Keratinocyte (primary cell): ENCODE measurements at regions not wholly inside any gene's neighbourhood (a gene's known extent, or its start where the extent isn't known, plus 50 kb on each side); places are given as distances from the start of the nearest gene placed in this dataset.

Source experiments
- DNase-seq: peaks from one replicate; pipeline ENCODE4 v3.0.0-alpha.2; 2011; ENCODE audit warnings: low read depth, missing footprints, low spot score
- FAIRE-seq: peaks from 2 replicates; lab custom pipeline; 2011; peaks lifted over from hg19 to GRCh38; lab: Jason Lieb, UNC
- H2AFZ ChIP-seq: 2 replicates; pipeline ENCODE4 v1.6.0; 2012; ENCODE audit warnings: low read length, control low read depth, inconsistent platforms; ENCODE audit not compliant: control insufficient read depth
- H3K27ac ChIP-seq: 2 replicates; pipeline ENCODE4 v1.5.1; 2011; ENCODE audit warnings: low read length; ENCODE audit not compliant: control insufficient read depth, insufficient read depth
- H3K27me3 ChIP-seq: 3 replicates; pipeline ENCODE4 v1.6.0; 2011; ENCODE audit warnings: low read length; ENCODE audit not compliant: control insufficient read depth, insufficient read depth; ENCODE audit errors: extremely low read depth
- H3K36me3 ChIP-seq, 2 experiments: 2 replicates in 1 of 2; 3 replicates in 1 of 2; pipeline ENCODE4 v1.5.1; 2011; ENCODE audit warnings: low read length in 2 of 2, mild to moderate bottlenecking in 1 of 2; ENCODE audit not compliant: control insufficient read depth in 2 of 2, insufficient read depth in 2 of 2; ENCODE audit errors: extremely low read depth in 1 of 2
- H3K4me1 ChIP-seq: 3 replicates; pipeline ENCODE4 v1.5.1; 2011; ENCODE audit warnings: low read length; ENCODE audit not compliant: control insufficient read depth, insufficient read depth; ENCODE audit errors: extremely low read depth
- H3K4me2 ChIP-seq: 3 replicates; pipeline ENCODE4 v1.6.0; 2011; ENCODE audit warnings: low read depth, low read length; ENCODE audit not compliant: control insufficient read depth, insufficient read depth; ENCODE audit errors: extremely low read depth
- H3K4me3 ChIP-seq, 3 experiments: fragments of 200-600 bp in 1 of 3; sonication (generic) in 1 of 3; 2 replicates in 2 of 3; 3 replicates in 1 of 3; pipeline ENCODE4 v1.5.1; 2011 to 2016; ENCODE audit warnings: low read length in 3 of 3, mild to moderate bottlenecking in 3 of 3, control low read depth in 2 of 3, inconsistent platforms in 1 of 3, low read depth in 1 of 3, mixed read lengths in 1 of 3, mixed run types in 1 of 3, moderate library complexity in 1 of 3; ENCODE audit not compliant: control insufficient read depth in 2 of 3, insufficient read depth in 2 of 3; ENCODE audit errors: extremely low read depth in 1 of 3
- H3K79me2 ChIP-seq: 2 replicates; pipeline ENCODE4 v1.6.0; 2012; ENCODE audit warnings: low read length; ENCODE audit not compliant: control insufficient read depth, insufficient read depth
- H3K9ac ChIP-seq: 3 replicates; pipeline ENCODE4 v1.6.0; 2011; ENCODE audit warnings: low read length; ENCODE audit not compliant: control insufficient read depth, insufficient read depth; ENCODE audit errors: extremely low read depth
- H3K9me1 ChIP-seq: 3 replicates; pipeline ENCODE4 v1.6.0; 2011; ENCODE audit warnings: low read length; ENCODE audit not compliant: control insufficient read depth, insufficient read depth; ENCODE audit errors: extremely low read depth
- H3K9me3 ChIP-seq: 2 replicates; pipeline ENCODE4 v1.5.1; 2012; ENCODE audit warnings: low read depth, low read length; ENCODE audit not compliant: control insufficient read depth
- H4K20me1 ChIP-seq: 3 replicates; pipeline ENCODE4 v1.6.0; 2011; ENCODE audit warnings: low read length; ENCODE audit not compliant: control insufficient read depth, insufficient read depth; ENCODE audit errors: extremely low read depth
- EZH2 ChIP-seq: IDR thresholded peaks from one replicate; pipeline ENCODE4 v1.6.1; 2012; ENCODE audit warnings: inconsistent platforms, mild to moderate bottlenecking, low read length, moderate library complexity
- dilution Hi-C: fragments of 300-500 bp; cut with MboI; formaldehyde crosslinking; loops from one replicate; pipeline ENCODE4 v1.7.0; 2020; ENCODE audit warnings: low sequenced_read_pairs; ENCODE audit not compliant: extremely low pct_ligation_motif_present
- TF ChIP-seq, protein P1 (sequence below), 3 experiments: IDR thresholded peaks in 1 of 3; conservative IDR thresholded peaks in 1 of 3; optimal IDR thresholded peaks in 1 of 3; 2 replicates in 2 of 3; 3 replicates in 1 of 3; pipeline versions ENCODE3 to v1.5.1; 2011; ENCODE audit warnings: low read length in 3 of 3, mild to moderate bottlenecking in 3 of 3, moderate library complexity in 2 of 3, control low read depth in 1 of 3, inconsistent platforms in 1 of 3; ENCODE audit not compliant: insufficient read depth in 2 of 3; ENCODE audit errors: extremely low read depth in 1 of 3

DNA sequence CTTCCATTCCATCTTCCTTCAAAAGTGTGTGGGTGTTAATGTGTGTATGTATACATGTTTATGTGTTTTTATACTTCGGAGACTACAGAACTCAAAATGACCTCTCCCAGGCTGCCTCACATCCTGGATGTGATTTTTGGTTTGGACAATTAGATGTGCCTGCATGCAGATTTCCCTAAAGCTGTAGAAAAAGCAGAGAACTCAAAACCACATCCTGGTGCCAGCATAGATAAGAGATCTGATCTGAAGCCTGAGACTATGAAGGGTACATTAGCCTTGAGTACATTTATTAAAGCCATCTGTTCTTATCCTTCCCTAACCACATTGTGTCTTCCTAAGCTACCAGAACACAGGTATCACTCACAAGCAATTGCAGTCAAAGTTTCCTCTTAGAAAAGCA lies 319.4 kb upstream of the RASGRP1 start:
- no peak overlapping the region for H3K9ac ChIP-seq
- no peaks in the 10 kb centered on the region for H3K27me3 ChIP-seq
- FAIRE-seq (no peak), DNase-seq (no peak)
- H3K79me2 ChIP-seq, result no peaks in the 10 kb centered on the region
- H3K4me1 ChIP-seq, result peaks cover 10% of the 10 kb centered on the region
- H3K9me1 ChIP-seq, result no peaks in the 10 kb centered on the region
- dilution Hi-C loops, result no loop called here
- H3K4me3 ChIP-seq, result no peak overlapping the region
- H3K36me3 ChIP-seq, result no peaks in the 10 kb centered on the region
- H4K20me1 ChIP-seq, result no peaks in the 10 kb centered on the region
- TF ChIP-seq, protein P1, sequence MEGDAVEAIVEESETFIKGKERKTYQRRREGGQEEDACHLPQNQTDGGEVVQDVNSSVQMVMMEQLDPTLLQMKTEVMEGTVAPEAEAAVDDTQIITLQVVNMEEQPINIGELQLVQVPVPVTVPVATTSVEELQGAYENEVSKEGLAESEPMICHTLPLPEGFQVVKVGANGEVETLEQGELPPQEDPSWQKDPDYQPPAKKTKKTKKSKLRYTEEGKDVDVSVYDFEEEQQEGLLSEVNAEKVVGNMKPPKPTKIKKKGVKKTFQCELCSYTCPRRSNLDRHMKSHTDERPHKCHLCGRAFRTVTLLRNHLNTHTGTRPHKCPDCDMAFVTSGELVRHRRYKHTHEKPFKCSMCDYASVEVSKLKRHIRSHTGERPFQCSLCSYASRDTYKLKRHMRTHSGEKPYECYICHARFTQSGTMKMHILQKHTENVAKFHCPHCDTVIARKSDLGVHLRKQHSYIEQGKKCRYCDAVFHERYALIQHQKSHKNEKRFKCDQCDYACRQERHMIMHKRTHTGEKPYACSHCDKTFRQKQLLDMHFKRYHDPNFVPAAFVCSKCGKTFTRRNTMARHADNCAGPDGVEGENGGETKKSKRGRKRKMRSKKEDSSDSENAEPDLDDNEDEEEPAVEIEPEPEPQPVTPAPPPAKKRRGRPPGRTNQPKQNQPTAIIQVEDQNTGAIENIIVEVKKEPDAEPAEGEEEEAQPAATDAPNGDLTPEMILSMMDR (optimal IDR thresholded peaks at IDR 0.05 in 1 of 3, IDR thresholded peaks at IDR 0.05 in 1 of 3, conservative IDR thresholded peaks at IDR 0.05 in 1 of 3; ENCODE audit: extremely low read depth in 1 of 3, insufficient read depth in 2 of 3, low read length in 3 of 3), result no peak
- TF ChIP-seq EZH2, result no peak
- no peak overlapping the region for H3K27ac ChIP-seq
- no peaks in the 10 kb centered on the region for H3K9me3 ChIP-seq
- no peak overlapping the region for H3K4me2 ChIP-seq
- H2AFZ ChIP-seq, result no peak overlapping the region

- no peak overlapping the region for H3K4me2 ChIP-seq
- peaks cover 10% of the 10 kb centered on the region for H3K4me1 ChIP-seq
- no peak overlapping the region for H2AFZ ChIP-seq
- dilution Hi-C loops, result no loop called here
- no peak overlapping the region for H3K9ac ChIP-seq
- H3K9me3 ChIP-seq, result no peaks in the 10 kb centered on the region
- H3K4me3 ChIP-seq, result no peak overlapping the region
- TF ChIP-seq, protein P1 (optimal IDR thresholded peaks at IDR 0.05 in 1 of 3, IDR thresholded peaks at IDR 0.05 in 1 of 3, conservative IDR thresholded peaks at IDR 0.05 in 1 of 3; ENCODE audit: extremely low read depth in 1 of 3, insufficient read depth in 2 of 3, low read length in 3 of 3), result no peak
- TF ChIP-seq EZH2, result no peak
- H3K27me3 ChIP-seq, result no peaks in the 10 kb centered on the region
- no peak for FAIRE-seq
- H3K27ac ChIP-seq, result no peak overlapping the region
- no peaks in the 10 kb centered on the region for H3K9me1 ChIP-seq
- no peaks in the 10 kb centered on the region for H4K20me1 ChIP-seq
- DNase-seq, result no peak
- no peaks in the 10 kb centered on the region for H3K36me3 ChIP-seq
- H3K79me2 ChIP-seq, result no peaks in the 10 kb centered on the region
These were observed 320.4 kb upstream of the RASGRP1 start for GRCh38 chr15:38885001-38885400.
